SH-SY5Y (cell line): ENCODE measurements at regions not wholly inside any gene's neighbourhood (a gene's known extent, or its start where the extent isn't known, plus 50 kb on each side); places are given as distances from the start of the nearest gene placed in this dataset.

ENCODE experiments used
- GATA2 ChIP-seq: IDR thresholded peaks from 2 replicates; pipeline ENCODE4 v1.6.1; 2011; ENCODE audit warnings: mild to moderate bottlenecking, low read depth, low read length
- GATA3 ChIP-seq: IDR thresholded peaks from 2 replicates; pipeline ENCODE4 v1.6.1; 2011; ENCODE audit warnings: low read depth, mild to moderate bottlenecking, low read length, moderate library complexity

GRCh38 chr3:177647876-177648275, 450.6 kb upstream of the TBL1XR1 start:
- TF ChIP-seq GATA2 = no peak
- no peak for TF ChIP-seq GATA3
